Chondrocyte (in vitro differentiated cells): ENCODE measurements at regions not wholly inside any gene's neighbourhood (a gene's known extent, or its start where the extent isn't known, plus 50 kb on each side); places are given as distances from the start of the nearest gene placed in this dataset.

Experiments
- DNase-seq: peaks from one replicate; pipeline ENCODE4 v3.0.0; 2021; ENCODE audit warnings: mixed read lengths, low spot score
- H3K27ac Mint-ChIP-seq: one replicate; pipeline ENCODE4 v1.8.0; 2021; ENCODE audit warnings: mild to moderate bottlenecking, moderate library complexity, mixed read lengths; ENCODE audit not compliant: unreplicated experiment
- H3K27me3 Mint-ChIP-seq: 2 replicates; pipeline ENCODE4 v1.8.0; 2021; ENCODE audit warnings: low read depth, mixed read lengths
- H3K36me3 Mint-ChIP-seq: 2 replicates; pipeline ENCODE4 v1.8.0; 2021; ENCODE audit warnings: low read depth, mixed read lengths
- H3K4me1 Mint-ChIP-seq: 2 replicates; pipeline ENCODE4 v1.8.0; 2021; ENCODE audit warnings: low read depth, mild to moderate bottlenecking, mixed read lengths
- H3K4me3 Mint-ChIP-seq: one replicate; pipeline ENCODE4 v1.8.0; 2021; ENCODE audit warnings: mild to moderate bottlenecking, moderate library complexity, mixed read lengths; ENCODE audit not compliant: unreplicated experiment
- H3K9me3 Mint-ChIP-seq: 2 replicates; pipeline ENCODE4 v1.8.0; 2021; ENCODE audit warnings: low read depth, mixed read lengths
- TF ChIP-seq, protein P1 (sequence below): fragments of 200-600 bp; sonication (generic); IDR thresholded peaks from 2 replicates; pipeline ENCODE4 v1.5.0; 2021; ENCODE audit warnings: antibody characterized with exemption, mild to moderate bottlenecking, moderate library complexity

DNA sequence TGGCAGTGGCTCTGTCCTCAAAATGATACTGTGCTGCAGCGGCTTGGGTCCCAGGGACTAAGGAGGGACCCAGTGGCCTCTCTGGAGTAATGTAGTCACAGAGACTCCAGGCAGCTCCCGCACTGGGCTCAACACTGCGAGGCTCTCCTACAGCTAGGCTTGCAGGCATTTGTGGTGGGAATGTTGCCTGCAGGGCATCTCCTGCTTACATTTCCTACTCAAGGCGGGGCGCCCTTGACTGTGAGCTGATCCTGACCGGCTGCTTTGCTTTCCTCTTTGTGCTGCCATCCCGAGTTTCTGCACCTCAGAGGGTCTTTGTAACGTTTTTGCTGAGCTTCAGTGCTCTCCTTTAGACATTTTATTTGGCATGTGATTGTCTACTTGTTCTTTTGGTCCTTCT is 177.4 kb upstream of the FN1 start:
- no peak for DNase-seq
- no peaks in the 10 kb centered on the region for H3K27me3 Mint-ChIP-seq
- peaks cover 58% of the 10 kb centered on the region for H3K4me1 Mint-ChIP-seq
- H3K27ac Mint-ChIP-seq, result peak overlapping the region; percentile 57
- peaks cover 4% of the 10 kb centered on the region for H3K36me3 Mint-ChIP-seq
- peaks cover 8% of the 10 kb centered on the region for H3K9me3 Mint-ChIP-seq
- no peak overlapping the region for H3K4me3 Mint-ChIP-seq
- TF ChIP-seq, protein P1, sequence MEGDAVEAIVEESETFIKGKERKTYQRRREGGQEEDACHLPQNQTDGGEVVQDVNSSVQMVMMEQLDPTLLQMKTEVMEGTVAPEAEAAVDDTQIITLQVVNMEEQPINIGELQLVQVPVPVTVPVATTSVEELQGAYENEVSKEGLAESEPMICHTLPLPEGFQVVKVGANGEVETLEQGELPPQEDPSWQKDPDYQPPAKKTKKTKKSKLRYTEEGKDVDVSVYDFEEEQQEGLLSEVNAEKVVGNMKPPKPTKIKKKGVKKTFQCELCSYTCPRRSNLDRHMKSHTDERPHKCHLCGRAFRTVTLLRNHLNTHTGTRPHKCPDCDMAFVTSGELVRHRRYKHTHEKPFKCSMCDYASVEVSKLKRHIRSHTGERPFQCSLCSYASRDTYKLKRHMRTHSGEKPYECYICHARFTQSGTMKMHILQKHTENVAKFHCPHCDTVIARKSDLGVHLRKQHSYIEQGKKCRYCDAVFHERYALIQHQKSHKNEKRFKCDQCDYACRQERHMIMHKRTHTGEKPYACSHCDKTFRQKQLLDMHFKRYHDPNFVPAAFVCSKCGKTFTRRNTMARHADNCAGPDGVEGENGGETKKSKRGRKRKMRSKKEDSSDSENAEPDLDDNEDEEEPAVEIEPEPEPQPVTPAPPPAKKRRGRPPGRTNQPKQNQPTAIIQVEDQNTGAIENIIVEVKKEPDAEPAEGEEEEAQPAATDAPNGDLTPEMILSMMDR, result no peak

DNA sequence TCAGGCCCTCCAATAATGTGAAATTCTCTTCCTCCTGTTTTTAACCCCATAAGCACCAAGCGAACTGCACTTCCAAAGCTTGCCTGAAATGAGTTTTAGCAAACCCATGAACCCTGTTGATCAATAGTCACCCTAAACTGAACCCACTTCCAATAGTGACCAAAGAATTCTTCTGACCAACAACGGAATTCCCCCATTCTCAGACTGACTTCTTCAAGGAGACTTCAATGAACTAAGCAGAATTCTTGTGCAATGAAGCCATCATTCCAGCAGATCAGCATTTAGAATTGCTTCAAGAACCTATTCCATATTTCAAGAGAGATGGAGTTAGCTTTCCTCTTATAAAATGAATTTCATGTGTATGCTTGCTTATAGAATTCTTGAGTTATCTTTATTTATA is 176.9 kb upstream of the FN1 start:
- no peak for DNase-seq
- Mint-ChIP-seq H3K36me3 (peaks cover 4% of the 10 kb centered on the region), H3K27me3 (no peaks in the 10 kb centered on the region), H3K4me1 (peaks cover 57% of the 10 kb centered on the region), H3K4me3 (no peak overlapping the region), H3K27ac (peak overlapping the region; percentile 83), H3K9me3 (peaks cover 8% of the 10 kb centered on the region)
- TF ChIP-seq, protein P1, result no peak

DNA sequence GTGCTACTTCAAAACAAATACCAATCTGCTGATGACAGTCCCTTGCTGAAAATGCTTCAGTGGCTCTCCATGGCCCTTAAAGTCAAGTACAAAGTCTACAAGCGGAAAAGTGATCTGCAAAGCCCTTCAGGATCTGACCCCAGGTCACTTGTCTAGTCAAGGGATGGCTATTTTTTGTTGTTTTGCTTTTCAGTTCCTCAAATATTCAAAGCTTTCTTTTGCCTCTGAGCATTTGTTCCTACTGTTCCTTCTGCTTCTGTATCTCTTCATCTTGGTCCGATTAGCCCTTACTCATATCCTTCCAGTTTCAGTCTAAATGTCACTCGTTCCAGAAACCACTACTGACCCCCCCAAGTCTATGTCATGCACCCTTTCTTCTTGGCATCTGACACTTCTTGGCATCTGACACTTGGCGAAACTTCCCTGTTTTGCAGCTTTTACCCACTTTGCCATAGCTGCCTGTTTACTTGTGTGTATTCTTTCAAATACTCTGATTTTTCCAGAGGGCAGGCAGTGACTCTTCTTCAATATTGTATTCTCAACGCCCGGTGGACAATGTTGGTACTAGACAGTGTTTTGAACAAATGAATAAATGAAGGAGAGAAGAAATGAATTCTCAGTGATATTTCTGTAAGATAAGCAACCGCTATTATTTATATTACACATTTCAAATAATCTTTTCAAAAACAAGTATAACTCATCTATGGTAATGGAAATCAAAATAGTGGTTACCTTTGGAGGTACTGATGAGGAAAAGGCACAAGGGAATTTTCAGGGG is 175.9 kb upstream of the FN1 start:
- peaks cover 4% of the 10 kb centered on the region for H3K9me3 Mint-ChIP-seq
- peaks cover 59% of the 10 kb centered on the region for H3K4me1 Mint-ChIP-seq
- TF ChIP-seq, protein P1, result peak; percentile 7

DNA sequence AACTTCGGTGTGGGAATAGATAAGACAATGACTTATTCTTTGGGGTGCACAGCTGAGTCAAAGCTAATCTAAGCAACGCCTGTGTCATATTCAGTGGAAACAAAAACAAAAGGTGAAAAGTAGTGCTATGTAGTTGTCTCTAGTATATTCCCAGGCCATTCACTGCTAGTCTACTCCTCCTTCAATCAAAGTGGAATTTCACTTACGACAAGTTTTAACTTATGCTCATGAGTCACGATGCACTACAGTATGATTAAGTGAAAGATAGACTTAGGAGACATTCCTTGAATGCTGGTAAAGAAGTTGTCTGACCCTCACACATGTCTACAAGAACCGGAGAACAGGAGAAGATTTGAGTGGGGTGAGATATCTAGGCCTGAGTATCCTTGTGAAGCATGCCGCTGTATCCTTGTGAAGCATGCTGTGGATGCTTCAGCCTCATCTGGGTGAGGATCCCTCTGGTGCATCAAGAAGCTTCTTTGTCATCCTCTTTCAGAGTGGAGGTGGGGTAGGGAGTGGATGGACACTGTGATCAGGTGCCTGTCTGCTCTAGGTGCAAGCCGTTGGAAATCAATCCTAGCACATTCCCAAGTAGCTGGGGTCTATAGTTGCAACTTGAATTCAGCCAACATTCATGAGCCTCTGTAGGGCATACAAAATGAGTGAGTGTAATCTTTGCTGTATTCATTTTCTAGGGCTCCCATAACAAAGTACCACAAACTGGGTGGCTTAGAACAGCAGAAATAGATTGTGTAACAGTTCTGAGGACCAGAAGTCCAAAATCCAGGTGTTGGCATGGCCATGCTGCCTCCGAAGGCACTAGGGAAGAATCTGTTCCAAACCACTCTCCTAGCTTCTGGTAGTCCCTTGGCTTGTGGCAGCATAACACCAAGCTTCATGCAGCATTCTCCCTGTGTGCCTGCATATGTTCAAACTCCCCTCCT is 173.5 kb upstream of the FN1 start:
- Mint-ChIP-seq H3K27me3 (no peaks in the 10 kb centered on the region), H3K4me3 (no peak overlapping the region), H3K9me3 (peaks cover 7% of the 10 kb centered on the region), H3K4me1 (peaks cover 63% of the 10 kb centered on the region), H3K27ac (peak overlapping the region; percentile 61), H3K36me3 (peaks cover 2% of the 10 kb centered on the region)
- TF ChIP-seq, protein P1, result no peak
- DNase-seq, result no peak

More for the DNA sequence above, 175.9 kb upstream of the FN1 start:
- Mint-ChIP-seq H3K27ac (no peak overlapping the region), H3K27me3 (no peaks in the 10 kb centered on the region), H3K4me3 (no peak overlapping the region), H3K36me3 (peaks cover 2% of the 10 kb centered on the region)
- no peak for DNase-seq

DNA sequence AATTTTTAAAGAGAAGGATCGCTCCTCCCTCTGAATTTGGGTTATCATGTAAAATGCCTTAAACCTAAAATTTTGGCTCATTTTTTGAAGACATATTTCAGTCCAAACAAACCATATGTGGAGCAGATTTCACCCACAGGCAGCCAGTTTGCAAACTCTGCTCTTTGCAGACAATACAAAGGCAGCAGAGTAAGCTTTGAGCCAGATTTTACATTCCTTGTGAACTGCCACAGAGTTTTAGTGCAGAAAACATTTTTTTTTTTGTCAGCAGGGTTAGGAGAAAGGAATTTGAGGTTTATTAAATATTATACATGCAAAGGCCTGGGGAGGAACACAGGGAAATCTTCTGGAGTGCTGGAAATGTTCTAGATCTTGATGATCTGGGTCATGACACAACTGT is 171.9 kb upstream of the FN1 start:
- H3K36me3 Mint-ChIP-seq, result peaks cover 2% of the 10 kb centered on the region
- H3K27ac Mint-ChIP-seq, result peak overlapping the region; percentile 23
- H3K4me1 Mint-ChIP-seq, result peaks cover 60% of the 10 kb centered on the region

More for the DNA sequence above, 171.9 kb upstream of the FN1 start:
- Mint-ChIP-seq H3K27me3 (no peaks in the 10 kb centered on the region), H3K9me3 (peaks cover 8% of the 10 kb centered on the region), H3K4me3 (no peak overlapping the region)
- TF ChIP-seq, protein P1, result no peak
- DNase-seq, result no peak
